HG03521 (cell line): ENCODE measurements at regions not wholly inside any gene's neighbourhood (a gene's known extent, or its start where the extent isn't known, plus 50 kb on each side); places are given as distances from the start of the nearest gene placed in this dataset.

Experiments used
- ATAC-seq: cut with Tn5 transposase; IDR thresholded peaks from one replicate; pipeline ENCODE4 v1.9.1; 2021; ENCODE audit warnings: mild to moderate bottlenecking, moderate library complexity; ENCODE audit not compliant: unreplicated experiment

- ATAC-seq, result no peak
Observed at GRCh38 chr1:55706397-55706796, 491.2 kb upstream of the USP24 start.

- no peak for ATAC-seq
Observed at GRCh38 chr1:55703726-55704363, 488.7 kb upstream of the USP24 start.

- peak; percentile 80 for ATAC-seq
Observed at GRCh38 chr1:55702064-55702463, 486.9 kb upstream of the USP24 start.

- no peak for ATAC-seq
Observed at GRCh38 chr1:55700359-55701130, 485.4 kb upstream of the USP24 start.

- no peak for ATAC-seq
Observed at GRCh38 chr1:55699228-55699627, 484.1 kb upstream of the USP24 start.

GRCh38 chr1:55697997-55698535 is 482.9 kb upstream of the USP24 start:
- ATAC-seq, result no peak

GRCh38 chr1:55696891-55697290 is 481.7 kb upstream of the USP24 start:
- ATAC-seq, result no peak

GRCh38 chr1:55696181-55696754 is 481.1 kb upstream of the USP24 start:
- ATAC-seq, result no peak

- no peak for ATAC-seq
Observed at GRCh38 chr1:55695552-55695951, 480.4 kb upstream of the USP24 start.

- ATAC-seq, result no peak
Observed at GRCh38 chr1:55695151-55695550, 480.0 kb upstream of the USP24 start.

- ATAC-seq, result no peak
Observed at GRCh38 chr1:55694310-55694801, 479.2 kb upstream of the USP24 start.

GRCh38 chr1:55692726-55693125 is 477.6 kb upstream of the USP24 start:
- ATAC-seq, result no peak

- ATAC-seq, result no peak
Observed at GRCh38 chr1:55690366-55690765, 475.2 kb upstream of the USP24 start.

GRCh38 chr1:55689800-55690199 is 474.6 kb upstream of the USP24 start:
- ATAC-seq, result no peak

GRCh38 chr1:55685560-55685959 is 470.4 kb upstream of the USP24 start:
- ATAC-seq, result no peak

- ATAC-seq, result no peak
Observed at GRCh38 chr1:55684131-55684650, 469.0 kb upstream of the USP24 start.

GRCh38 chr1:55682198-55682597 is 467.0 kb upstream of the USP24 start:
- ATAC-seq, result no peak

- ATAC-seq, result no peak
Observed at GRCh38 chr1:55679971-55680370, 464.8 kb upstream of the USP24 start.

GRCh38 chr1:55673416-55673815 is 458.3 kb upstream of the USP24 start:
- ATAC-seq, result no peak

GRCh38 chr1:55670331-55671082 is 455.3 kb upstream of the USP24 start:
- ATAC-seq, result no peak

- no peak for ATAC-seq
Observed at GRCh38 chr1:55669293-55669692, 454.1 kb upstream of the USP24 start.
